Right hindlimb (tissue), 1 donor: ENCODE measurements at regions not wholly inside any gene's neighbourhood (a gene's known extent, or its start where the extent isn't known, plus 50 kb on each side); places are given as distances from the start of the nearest gene placed in this dataset.
"Not testable (repeated sequence)": the region's sequence is repeated elsewhere in the genome, so short reads cannot be mapped to it uniquely, and the experiment has no call there.

Experiments used
- DNase-seq: peaks from one replicate; pipeline ENCODE4 v3.0.0-alpha.2; 2018

DNA sequence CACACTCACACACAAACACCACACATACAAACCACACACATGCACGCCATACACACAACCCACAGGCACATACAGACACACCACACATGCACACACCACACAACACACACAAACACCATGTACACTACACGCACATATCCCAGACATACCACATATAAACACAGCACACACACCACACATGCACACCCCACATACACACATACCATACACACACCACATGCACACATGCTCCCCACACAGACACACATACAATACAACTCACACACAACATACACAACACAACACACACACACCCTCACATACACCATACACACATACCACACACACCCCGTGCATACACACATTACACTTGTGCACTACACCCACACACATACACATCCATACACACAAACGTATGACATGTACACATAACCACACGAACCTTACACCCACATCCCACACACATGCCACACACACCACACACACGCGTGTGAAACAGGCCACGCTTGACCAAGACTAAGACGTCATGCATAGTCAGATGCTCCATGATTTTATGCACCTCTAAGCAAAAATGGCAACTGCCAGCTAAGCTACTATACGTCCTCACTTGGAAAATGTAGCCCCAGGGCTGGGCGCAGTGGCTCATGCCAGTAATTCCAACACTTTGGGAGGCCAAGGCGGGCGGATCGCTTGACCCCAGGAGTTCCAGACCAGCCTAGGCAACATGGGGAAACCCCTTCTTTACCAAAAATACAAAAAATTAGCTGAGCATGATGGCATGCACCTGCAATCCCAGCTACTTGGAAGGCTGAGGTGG, 77.4 kb upstream of the TMPRSS2 start:
- no peak for DNase-seq

DNA sequence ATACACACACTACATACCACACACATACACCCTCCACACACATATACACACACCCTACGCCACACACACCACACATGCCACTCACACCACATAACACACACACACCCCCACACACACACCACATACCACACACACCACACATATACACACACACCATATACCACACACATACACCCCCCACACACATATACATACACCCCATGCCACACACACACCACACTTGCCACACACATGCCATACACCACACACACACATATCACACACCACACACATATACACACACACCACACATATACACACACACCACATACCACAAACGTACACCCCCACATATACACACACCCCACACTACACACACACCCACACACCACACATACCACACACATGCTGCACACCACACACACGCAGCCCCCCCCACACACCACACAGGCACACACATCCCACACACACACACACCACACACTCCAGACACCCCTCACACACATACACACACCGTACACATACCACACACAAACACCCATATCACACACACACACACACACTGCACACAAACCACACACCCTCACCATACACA, 76.7 kb upstream of the TMPRSS2 start:
- DNase-seq: no peak

DNA sequence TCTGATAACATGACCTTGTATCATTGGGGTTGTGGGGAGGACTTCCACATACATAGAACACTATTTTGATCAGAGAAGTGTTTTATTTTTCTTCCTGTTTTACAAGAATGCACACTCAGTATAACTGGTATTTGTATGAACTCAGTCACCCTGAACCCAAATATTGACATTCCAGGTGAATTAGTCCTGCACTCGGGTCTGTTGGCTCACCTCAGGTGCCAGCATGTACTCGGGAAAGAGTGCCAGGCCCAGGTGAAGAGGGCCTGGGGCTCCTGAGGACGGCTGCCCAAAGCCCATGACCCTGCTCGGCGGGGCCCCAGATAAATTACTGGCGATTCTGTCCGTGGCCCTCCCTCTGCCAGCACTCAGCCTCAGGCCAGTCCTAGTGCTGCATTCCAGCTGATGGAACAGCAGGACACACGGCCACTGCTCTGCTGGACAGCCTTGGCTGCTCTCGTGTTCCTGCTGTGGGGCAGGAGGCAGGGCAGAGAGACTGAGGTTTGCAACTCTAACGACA, 75.4 kb upstream of the TMPRSS2 start:
- DNase-seq: no peak

DNA sequence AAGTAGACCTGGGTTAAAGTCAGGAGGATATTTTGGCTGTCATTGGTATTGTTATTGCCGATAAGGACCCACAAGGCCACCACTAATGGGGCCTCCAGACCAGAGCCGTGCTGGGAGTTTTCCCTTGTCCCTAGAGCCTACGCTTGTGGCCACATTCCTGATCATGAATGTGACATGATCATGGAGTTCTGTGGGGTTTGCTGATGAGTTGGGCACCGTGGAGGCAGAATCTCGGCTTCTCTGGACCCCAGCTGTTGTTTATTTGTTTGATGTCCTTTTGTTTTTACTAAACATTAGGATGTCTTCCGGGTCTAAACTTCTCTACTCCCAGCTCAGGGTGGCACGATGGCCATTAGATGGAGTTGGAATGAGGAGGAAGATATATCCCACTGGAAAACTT, 74.9 kb upstream of the TMPRSS2 start:
- DNase-seq: no peak

DNA sequence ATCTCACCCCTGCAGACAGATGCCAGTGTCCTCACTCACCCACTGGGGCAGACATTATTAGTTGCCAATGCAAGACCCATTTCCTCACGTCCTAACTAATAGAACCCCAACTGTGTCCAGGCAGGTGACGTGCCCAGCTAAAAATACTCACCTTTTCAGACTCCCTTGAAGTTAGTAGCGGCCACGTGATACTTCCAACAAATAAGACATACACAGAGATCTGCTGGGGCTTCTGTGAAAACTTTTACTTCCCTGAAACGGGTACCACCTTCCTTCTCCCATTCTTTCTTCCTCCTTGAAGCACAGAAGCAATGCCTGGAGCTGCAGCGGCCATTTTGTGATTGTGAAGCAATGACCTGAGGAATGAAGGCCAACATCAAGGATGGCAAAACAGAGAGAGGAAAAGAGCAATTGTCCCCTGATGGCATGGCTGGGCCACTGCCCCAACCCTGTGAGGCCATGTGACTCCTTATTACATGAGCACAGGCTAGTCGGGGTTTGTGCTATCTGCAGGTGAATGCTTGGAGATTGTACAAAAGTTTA, 74.4 kb upstream of the TMPRSS2 start:
- DNase-seq: no peak

DNA sequence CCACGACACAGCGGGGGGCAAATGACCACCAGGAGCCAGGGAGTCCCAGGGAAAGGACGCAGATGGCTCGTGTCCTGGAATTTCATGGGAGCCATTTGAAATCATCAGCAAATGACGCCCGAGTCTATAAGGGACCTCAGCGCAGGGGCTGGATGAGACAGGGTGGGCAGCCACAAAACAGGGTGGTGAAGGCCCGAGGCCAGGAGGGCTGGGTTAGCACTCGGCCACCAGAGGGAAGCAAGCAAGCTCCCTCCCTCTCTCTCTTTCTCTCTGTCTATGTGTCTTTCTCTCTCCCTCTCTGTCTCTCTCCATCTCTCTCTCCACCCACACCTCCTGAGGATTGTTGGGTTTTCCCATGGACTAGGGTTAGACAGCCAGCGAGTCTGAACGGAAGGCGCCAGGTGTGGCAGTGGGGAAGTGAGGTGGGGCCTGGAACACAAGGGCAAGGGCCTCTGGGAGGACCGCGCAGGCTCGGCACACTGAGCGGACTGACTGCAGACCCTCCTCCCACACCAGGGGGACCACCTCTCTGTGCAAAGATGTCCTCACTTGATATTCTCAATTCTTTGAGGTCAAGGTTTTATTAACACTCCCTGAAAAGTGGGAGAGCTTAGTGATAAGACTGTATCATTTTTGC, 73.8 kb upstream of the TMPRSS2 start:
- DNase-seq: no peak

DNA sequence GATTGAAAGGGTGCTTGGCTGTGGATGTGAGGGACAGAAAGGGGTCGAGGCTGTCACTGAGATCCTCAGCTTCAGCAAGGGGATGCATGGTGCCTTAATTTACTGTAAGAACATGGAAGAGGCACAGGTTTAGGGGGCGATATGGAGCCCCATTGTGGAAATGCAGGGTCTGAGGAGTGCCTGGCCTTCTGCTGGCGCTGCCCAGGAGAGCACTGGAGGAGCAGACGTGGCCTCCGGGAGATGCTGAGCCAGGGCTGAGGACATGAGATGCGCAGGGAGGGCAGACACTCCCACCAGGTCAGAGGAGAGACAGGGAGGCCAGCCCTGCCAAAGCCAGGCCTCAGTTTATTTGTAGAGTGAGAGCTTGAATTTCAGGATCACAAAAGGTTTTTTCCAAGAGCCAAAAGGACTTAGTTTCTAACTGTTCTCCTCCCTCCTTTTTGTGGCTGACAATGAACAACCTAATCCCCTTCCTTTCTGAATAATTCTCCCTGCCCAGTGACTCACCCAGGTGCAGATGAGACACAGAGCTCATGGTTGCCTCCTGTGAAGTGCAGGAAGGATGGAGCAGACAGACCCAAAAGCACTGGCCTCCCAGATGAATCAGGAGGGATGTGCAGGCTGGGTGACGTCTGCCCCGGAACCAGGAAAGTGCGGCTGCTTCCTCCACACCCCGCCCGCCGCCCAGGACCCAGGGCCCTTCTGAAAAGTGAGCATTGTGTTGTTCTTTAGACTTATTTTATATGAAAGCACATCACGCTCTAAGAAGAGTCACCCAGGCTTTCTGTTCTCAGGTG, 73.0 kb upstream of the TMPRSS2 start:
- DNase-seq: no peak

DNA sequence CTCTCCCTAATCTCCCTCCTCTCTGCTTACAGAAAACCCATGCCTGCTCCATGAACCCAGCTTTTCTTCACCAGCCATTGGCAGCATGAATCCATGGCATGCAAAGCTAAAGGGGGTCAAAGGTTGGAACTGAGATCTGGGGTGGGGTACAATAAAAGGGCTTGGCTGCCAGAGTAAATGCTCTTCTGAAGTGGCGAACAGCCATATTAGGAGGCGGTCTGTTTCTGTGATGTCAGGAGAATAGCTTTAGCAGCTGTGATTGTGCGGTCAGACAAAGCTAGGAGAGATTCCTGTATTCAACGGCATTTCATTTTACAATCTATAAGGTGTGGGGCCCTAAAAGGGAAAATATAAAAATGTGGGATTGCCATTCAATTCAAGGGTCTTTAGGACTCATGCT, 71.7 kb upstream of the TMPRSS2 start:
- DNase-seq: no peak

DNA sequence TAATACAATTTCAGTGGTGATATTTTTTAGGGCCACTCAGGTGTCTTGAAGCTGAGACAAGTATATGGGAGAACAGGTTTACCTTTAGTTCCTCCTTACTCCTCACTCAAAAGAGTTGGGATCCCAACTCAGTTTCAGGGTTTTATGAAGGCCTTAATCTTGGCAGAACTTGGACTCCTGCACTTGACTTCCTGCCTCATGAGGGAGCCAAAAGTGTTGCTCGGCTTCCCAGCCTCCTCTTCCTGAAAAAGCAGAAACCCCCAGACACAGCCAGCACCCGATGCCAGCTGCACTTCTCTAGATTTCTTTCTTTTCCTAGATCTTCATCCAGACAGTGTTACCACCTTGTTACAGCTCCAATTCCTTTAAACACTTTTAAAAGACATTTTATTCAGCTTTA, 70.8 kb upstream of the TMPRSS2 start:
- no peak for DNase-seq

DNA sequence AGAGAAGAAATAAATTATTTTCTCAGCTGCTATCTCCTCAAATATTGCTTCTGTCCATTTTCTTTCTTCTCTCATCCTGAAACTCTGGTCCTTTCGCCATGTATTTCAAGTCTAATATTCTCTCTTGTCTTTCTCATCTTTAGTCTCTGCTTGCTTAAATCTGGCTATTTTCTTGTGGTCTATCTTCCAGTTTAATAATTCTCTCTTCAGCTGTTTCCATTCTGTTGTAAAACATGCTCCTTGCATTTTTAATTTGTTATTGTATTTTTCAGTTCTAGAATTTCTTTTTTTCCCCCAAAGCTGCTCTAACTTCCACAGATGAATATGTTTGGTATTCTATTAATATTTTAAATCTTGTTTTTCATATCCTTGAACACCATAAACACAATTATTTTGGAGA, 70.1 kb upstream of the TMPRSS2 start:
- no peak for DNase-seq

DNA sequence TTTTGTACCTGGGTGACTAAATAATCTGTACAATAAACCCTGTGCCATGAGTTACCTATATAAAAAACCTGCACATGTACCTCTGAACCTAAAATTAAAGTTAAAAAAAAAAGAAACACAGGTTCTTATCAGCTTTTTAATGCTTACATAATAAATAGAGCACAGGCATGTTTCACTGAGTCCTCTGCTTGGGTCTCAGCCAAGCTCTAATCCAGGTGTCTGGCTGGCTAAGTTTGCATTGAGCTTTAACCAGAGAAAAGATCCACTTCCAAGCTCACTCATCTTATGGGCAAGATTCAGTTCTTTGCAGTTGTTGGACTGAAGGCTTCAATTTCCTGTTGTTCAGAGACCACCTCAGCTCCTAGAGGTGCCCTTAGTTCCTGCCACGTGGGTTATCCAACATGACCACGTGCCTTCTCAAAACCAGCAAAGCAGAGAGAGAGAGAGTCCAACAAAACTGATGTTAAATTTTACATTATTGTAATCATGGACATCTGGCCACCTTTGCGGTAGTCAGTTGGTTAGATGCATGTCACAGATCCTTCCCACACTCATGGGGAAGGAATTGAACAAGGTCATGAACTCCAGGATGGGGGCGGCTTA, 68.2 kb upstream of the TMPRSS2 start:
- DNase-seq: no peak

DNA sequence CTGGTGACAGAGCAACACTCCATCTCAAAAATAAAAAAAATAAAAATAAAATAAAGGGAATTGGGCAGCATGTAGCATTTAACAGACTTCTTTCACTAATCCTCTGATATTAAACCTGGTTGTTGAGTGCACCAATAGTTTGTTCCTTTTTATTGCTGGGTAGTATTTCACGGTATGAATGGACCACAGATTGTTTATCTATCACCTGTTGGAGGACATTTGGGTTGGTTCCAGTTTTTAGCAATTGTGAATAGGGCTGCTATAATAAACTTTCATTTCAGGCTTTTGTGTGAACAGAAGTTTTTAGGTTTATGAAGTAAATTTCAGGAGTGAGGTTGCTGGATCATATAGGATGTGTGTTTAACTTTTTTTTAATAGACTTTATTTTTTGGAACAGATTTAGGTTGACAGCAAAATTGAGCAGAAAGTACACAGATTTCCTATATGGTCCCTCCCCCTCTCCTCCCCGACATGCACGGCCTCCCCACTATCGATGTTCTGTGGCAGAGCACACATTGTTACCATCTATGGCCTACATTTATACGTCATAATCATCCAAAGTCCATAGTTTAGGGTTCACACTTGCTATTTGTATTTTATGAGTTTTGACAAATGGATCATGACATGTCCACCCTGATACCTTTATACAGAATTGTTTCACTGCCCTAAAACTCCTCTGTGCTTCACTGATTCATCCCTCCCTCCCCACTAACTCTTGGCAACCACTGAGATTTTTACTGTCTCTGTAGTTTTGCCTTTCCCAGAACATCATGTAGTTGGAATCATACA, 66.1 kb upstream of the TMPRSS2 start:
- DNase-seq: no peak

DNA sequence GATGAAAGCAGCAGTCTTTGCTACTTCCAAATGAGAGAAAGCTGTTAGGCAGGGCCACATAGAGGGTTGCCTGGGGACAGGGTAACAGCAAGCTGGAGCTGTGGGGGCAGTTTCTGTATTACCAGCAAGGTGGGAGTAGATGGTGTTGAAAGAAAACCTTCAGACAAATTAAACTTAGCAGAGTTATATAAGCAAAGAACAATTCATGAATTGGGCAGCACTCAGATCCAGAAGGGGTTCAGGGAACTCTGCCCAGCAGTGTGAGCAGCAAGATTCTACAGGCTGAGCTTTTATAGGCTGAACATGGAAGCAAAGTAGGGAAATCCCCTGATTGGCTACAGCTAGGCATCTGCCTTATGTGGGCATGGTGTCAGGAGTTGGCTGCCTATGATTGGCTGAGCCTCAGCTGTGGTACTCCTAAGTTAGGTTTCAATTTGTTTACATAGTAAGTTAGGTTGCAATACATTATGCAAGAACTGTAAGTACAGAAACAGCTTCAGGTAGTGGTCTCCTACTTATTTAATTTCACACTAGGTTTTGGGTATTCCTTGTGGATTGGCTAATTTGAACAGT, 64.1 kb upstream of the TMPRSS2 start:
- DNase-seq: no peak

DNA sequence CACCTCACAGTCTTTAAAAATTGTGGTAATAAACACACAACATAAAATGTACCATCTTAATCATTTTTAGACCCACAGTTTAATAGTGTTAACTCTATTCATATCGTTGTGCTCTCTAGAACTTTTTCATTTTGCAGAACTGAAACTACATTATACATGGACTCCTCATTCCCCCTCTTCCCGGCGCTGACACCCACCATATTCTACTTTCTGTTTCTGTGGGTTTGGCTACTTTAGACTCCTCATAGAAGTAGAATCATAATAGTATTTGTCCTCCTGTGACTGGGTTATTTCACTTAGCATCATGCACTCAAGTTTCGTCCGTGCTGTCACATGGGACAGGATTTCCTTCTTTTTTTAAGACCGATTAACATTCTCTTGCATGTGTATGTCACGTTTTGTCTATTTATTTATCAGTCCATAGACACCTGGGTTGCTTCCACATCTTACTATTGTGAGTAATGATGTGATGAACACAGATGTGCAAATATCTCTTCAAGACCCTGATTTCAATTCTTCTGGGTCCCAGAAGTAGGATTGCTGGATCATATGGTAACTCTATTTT, 62.9 kb upstream of the TMPRSS2 start:
- DNase-seq: no peak

DNA sequence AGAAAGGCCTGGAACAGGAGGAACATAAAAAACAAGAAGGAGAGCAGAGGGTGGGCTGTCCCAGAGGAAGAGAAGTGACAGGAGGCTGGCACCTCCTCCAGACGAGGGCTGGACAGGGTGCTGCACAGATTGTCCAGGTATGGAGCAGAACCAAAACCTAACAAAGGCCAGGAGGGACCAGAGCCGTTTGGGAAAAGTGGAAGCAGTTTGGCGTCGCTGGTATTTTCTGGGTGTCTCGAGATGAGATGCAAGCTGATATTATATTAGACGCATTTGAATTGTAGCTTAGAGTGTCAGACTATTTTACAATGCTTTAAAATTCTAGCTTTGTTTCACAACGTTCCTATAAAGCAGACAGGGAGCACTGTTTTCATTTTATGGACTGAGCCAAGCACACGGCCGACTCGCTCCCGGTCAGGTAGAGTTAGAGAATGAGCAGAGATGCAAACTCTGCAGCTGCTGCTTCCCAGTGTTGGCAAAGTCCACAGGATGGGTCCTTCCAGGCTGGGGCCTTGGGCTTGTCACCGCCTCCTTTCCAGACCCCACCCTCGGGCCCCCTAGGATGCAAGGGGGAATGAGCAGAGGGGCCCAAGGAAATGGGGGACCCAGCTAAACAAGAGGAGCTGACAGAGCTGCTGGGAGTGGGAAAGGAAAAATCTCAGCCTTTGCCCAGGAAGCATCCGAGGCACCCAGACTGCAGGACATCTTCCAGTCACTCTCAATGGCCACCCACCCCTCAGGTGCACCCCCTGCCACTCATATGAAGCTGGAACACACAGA, 60.8 kb upstream of the TMPRSS2 start:
- no peak for DNase-seq

DNA sequence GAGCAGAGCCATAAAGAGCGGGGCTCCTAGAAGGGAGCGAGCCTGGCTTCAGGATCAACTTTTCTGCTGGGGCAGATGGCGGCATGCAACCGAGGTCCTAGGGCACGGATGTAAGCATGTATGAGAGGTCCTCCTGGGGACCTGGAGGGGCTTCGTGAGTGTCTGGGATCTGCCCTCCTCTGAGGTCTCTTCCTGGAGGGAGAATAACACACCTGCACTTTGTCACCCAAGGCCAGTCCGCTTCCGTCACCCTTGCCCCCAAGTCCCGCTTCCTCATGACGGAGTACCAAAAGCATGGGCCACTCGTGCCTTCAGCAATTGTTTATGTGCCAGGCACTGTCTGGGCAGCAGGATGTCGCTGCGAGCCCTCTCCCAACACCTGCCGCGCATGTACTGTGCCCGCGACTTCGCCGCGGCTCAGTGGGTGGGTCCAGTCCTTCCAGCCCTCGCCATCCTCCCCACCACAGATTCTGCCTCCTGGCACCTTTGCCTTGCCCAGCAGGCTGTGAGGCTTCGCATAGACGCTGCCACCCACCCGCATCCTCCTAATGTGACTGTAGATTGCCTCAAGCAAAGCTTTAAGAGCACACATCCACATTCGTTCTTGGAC, 60.0 kb upstream of the TMPRSS2 start:
- DNase-seq: no peak

DNA sequence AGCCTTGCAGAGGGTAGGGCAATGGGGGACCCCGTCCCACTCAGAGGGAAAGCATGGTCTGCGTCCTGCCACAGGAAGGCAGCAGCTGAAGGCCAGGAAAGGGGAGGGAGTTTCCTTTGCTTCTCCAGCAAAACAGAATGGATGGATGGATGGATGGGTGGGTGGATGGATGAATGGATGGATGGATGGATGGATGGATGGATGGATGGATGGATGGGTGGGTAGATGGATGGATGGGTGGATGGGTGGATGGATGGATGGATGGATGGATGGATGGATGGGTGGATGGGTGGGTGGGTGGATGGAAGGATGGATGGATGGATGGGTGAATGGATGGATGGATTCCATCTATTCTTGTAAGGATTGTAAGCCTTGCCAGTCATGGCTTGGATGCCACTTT, 59.3 kb upstream of the TMPRSS2 start:
- DNase-seq: not testable (repeated sequence)

DNA sequence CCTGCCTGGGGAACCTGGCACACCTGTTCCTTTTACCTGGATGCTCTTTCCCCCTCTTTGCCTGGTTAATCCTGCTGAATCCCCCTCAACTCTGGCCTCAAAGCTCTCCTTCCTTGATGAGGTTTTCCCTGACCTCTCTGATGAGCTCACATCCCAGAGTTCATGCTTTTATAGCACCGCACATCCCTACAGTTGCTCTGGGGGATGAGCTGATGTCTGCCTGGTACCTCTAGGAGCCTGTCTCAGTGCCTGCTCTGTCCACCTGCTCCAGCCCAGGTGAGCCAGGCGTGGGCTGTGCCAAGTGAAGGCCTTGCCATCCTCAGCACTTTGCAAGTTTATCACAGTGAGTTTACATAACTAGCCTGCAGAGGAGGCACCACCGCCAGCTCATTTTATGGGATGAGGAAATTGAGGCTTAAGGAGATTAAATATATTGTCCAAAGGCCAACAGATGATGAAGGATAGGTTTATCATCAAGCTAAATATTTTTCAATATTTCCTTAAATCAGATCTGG, 58.6 kb upstream of the TMPRSS2 start:
- no peak for DNase-seq

DNA sequence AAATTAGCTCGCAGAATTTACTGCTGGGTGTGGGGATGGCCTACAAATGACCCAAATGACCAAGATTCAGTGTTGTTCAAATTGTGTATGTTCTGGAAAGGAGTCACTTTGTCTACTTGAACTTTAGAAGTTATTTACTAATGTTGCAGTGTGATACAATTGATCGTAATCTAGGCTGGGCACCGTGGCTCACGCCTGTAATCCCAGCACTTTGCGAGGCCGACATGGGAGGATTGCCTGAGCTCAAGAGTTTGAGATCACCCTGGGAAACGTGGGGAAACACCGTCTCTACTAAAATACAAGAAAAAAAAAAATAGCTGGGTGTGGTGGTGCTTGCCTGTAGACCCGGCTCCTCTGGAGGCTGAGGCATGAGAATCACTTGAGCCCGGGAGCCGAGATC, 57.6 kb upstream of the TMPRSS2 start:
- no peak for DNase-seq

DNA sequence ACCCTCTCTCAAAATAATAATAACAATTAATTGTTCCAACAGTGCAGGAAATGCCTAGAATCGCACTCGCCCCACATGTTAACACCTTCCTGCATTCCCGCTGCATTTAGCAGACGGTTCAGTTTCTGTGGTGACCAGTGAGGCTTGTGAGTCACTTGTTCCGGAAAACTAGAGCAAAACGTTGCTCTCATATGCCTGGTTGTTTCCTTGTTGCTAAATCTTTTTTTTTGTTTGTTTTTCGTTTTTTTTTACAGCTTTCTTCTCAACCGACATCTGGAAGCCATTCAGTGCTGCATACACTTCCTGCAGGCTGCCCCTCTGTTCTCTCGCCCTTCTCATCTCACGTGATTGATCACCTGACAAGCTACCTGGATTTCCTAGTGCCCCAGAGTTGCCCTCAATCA, 56.9 kb upstream of the TMPRSS2 start:
- no peak for DNase-seq
